Mammary epithelial cell (primary cell): ENCODE measurements at regions not wholly inside any gene's neighbourhood (a gene's known extent, or its start where the extent isn't known, plus 50 kb on each side); places are given as distances from the start of the nearest gene placed in this dataset.

Source experiments
- CTCF ChIP-seq, 2 donors: IDR thresholded peaks in 1 of 2; conservative IDR thresholded peaks in 1 of 2; 2 replicates each; pipeline ENCODE4 v1.5.1; 2011 to 2012; ENCODE audit warnings: inconsistent platforms in 2 of 2, low read length in 2 of 2, mild to moderate bottlenecking in 2 of 2, control low read depth in 1 of 2, low read depth in 1 of 2; ENCODE audit not compliant: insufficient read depth in 1 of 2; ENCODE audit errors: extremely low read depth in 1 of 2
- EZH2 ChIP-seq: IDR thresholded peaks from 2 replicates; pipeline ENCODE4 v1.6.1; 2012; ENCODE audit warnings: low read length, inconsistent platforms, borderline replicate concordance

GRCh38 chr14:101126731-101127130 lies 223.2 kb upstream of the RTL1 start:
- TF ChIP-seq CTCF (conservative IDR thresholded peaks at IDR 0.05 in 1 of 2, IDR thresholded peaks at IDR 0.05 in 1 of 2; ENCODE audit: extremely low read depth in 1 of 2, insufficient read depth in 1 of 2, low read depth in 1 of 2, low read length in 2 of 2) (no peak), EZH2 (no peak)
